ENCODE measurements at regions not wholly inside any gene's neighbourhood (a gene's known extent, or its start where the extent isn't known, plus 50 kb on each side); places are given as distances from the start of the nearest gene placed in this dataset.
A peak's percentile ranks its signal among the peaks of the same experiment; 100 is the strongest.

DNA sequence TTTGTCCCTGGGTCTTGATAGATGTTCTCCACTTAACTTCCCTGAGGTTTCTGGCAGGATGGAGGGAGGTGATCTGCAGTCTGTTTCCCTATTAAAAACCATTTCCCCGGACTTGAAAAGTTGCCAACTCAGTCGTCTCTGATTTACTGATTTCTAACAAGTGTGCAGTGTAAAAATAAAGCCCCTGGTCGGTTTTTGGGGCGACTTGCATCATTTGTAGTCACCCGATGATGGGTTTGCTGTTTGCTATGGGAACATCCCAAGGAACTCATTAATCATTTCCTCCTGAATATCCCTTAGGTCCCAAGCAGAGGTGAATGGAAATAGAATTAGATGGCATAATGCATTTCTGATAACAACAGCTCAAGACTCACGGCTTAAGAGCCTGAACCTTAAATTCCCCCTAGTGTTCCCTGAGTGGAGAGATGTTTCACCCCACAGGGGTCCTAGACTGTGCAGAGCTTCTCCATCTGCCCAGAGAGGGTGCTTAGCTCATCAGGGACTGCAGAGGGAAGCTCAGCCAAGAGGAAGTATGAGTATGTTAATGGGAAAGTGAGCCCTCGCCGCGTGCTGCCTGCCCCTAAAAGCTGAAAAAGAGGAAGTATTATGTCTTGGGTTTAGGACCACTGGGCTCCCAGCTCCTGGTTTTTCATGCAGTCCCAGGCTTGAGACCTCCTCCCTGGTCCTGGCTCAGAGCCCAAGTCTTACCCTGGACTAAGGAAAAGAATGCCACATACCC, 115.1 kb upstream of the DAP start:
- TF ChIP-seq, protein P1, sequence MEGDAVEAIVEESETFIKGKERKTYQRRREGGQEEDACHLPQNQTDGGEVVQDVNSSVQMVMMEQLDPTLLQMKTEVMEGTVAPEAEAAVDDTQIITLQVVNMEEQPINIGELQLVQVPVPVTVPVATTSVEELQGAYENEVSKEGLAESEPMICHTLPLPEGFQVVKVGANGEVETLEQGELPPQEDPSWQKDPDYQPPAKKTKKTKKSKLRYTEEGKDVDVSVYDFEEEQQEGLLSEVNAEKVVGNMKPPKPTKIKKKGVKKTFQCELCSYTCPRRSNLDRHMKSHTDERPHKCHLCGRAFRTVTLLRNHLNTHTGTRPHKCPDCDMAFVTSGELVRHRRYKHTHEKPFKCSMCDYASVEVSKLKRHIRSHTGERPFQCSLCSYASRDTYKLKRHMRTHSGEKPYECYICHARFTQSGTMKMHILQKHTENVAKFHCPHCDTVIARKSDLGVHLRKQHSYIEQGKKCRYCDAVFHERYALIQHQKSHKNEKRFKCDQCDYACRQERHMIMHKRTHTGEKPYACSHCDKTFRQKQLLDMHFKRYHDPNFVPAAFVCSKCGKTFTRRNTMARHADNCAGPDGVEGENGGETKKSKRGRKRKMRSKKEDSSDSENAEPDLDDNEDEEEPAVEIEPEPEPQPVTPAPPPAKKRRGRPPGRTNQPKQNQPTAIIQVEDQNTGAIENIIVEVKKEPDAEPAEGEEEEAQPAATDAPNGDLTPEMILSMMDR (IDR thresholded peaks at IDR 0.05; ENCODE audit: insufficient read depth, low read depth, low read length, missing control alignments): no peak
- no peak for DNase-seq (ENCODE audit: low read depth)

GRCh38 chr5:10875201-10875768, 114.3 kb upstream of the DAP start:
- no peak for DNase-seq (ENCODE audit: low read depth)
- TF ChIP-seq, protein P1 (IDR thresholded peaks at IDR 0.05; ENCODE audit: insufficient read depth, low read depth, low read length, missing control alignments): no peak
- no peak overlapping the region for H3K4me3 ChIP-seq (ENCODE audit: low read length)

More for the DNA sequence above, 115.1 kb upstream of the DAP start:
- no peak overlapping the region for H3K4me3 ChIP-seq (ENCODE audit: low read length)

GRCh38 chr5:10874541-10874940, 113.5 kb upstream of the DAP start:
- TF ChIP-seq, protein P1 (IDR thresholded peaks at IDR 0.05; ENCODE audit: insufficient read depth, low read depth, low read length, missing control alignments): no peak
- no peak for DNase-seq (ENCODE audit: low read depth)
- H3K4me3 ChIP-seq (ENCODE audit: low read length): no peak overlapping the region

- no peak overlapping the region for H3K4me3 ChIP-seq (ENCODE audit: low read length)
- TF ChIP-seq, protein P1 (IDR thresholded peaks at IDR 0.05; ENCODE audit: insufficient read depth, low read depth, low read length, missing control alignments): no peak
- DNase-seq (ENCODE audit: low read depth): no peak
These were observed 109.8 kb upstream of the DAP start for GRCh38 chr5:10870791-10871190.

DNA sequence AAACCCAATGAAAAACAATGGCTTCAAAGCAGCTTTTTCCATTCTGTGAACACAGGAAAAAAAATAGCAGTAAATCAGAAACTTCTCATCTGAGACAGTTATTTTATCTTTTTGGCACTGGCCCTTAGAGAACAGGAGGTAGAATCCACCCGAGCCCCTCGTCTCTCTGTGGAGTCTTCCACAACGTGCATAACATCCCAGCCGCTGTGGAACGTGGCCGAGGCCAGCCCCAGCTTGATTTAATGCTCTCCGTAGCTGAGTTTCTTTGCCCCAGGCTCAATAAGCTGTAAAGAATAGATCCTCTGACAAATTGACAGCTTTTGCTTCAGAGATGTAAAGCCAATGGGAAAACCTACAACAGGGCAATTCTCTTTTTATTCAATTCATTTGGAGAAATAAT, 107.9 kb upstream of the DAP start:
- peak; percentile 22 for DNase-seq (ENCODE audit: low read depth)
- TF ChIP-seq, protein P1 (IDR thresholded peaks at IDR 0.05; ENCODE audit: insufficient read depth, low read depth, low read length, missing control alignments): no peak
- H3K4me3 ChIP-seq (ENCODE audit: low read length): no peak overlapping the region

DNA sequence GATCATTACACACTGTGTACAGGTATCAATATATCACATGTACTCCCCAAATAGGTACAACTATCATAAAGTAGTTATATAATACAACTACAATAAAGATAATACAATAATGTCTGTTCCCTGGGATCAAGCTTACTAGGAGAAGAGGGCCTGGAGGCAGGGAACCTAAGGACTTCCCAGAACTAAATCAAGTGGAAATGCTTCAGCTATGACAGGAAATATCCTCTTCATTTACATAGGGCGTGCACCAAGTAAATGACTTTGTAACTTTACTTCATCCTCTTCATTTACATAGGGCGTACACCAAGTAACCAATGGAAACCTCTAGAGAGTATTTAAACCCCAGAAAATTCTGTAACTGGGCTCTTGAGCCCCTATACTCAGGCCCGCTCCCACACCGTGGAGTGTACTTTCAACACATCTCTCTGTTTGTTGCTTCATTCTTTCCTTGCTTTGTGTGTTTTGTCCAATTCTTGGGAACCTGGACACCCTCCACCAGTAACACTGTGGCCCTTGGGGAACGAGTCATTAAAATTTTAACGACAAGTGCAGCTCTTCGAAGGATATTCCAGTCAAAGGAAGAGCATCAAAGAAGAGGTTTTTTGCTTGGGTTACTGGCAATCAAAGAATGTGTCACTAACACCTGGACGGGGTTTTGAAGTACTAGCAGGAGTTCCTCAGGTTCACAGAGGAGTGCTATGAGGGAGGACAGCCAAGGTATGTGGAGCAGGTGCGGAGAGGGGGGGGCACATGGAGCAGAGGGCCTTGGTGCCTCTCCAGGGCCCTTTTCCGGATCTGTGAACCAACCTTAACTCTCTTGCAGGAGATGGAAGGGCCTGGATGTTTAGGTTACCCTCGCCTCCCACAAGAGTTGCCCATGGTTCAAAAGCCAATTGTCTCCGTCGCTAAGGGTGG, 106.6 kb upstream of the DAP start:
- TF ChIP-seq, protein P1 (IDR thresholded peaks at IDR 0.05; ENCODE audit: insufficient read depth, low read depth, low read length, missing control alignments): no peak

More for the DNA sequence above, 106.6 kb upstream of the DAP start:
- H3K4me3 ChIP-seq (ENCODE audit: low read length): no peak overlapping the region
- no peak for DNase-seq (ENCODE audit: low read depth)

Data from epithelial cell of esophagus (primary cell).